Duodenal mucosa (tissue), 2 donors: ENCODE measurements at regions not wholly inside any gene's neighbourhood (a gene's known extent, or its start where the extent isn't known, plus 50 kb on each side); places are given as distances from the start of the nearest gene placed in this dataset.

Experiments used
- H3K27ac ChIP-seq: one replicate; pipeline ENCODE4 v1.7.0; 2013; ENCODE audit warnings: low read depth, low read length
- H3K27me3 ChIP-seq, 2 donors: one replicate each; pipeline ENCODE4 v1.7.0; 2013; ENCODE audit warnings: low read length in 2 of 2, control low read depth in 1 of 2; ENCODE audit not compliant: insufficient read depth in 2 of 2, control insufficient read depth in 1 of 2
- H3K36me3 ChIP-seq, 2 donors: one replicate each; pipeline ENCODE4 v1.7.0; 2013; ENCODE audit warnings: low read length in 2 of 2, control low read depth in 1 of 2; ENCODE audit not compliant: insufficient read depth in 2 of 2, control insufficient read depth in 1 of 2
- H3K4me1 ChIP-seq, 2 donors: one replicate each; pipeline ENCODE4 v1.7.0; 2013; ENCODE audit warnings: low read length in 2 of 2, control low read depth in 1 of 2; ENCODE audit not compliant: insufficient read depth in 2 of 2, control insufficient read depth in 1 of 2
- H3K4me3 ChIP-seq, 2 donors: one replicate each; pipeline ENCODE4 v1.7.0; 2013; ENCODE audit warnings: low read length in 2 of 2, low read depth in 1 of 2
- H3K9ac ChIP-seq, 2 donors: one replicate each; pipeline ENCODE4 v1.7.0; 2013; ENCODE audit warnings: low read length in 2 of 2, low read depth in 1 of 2
- H3K9me3 ChIP-seq, 2 donors: one replicate each; pipeline ENCODE4 v1.7.0; 2013; ENCODE audit warnings: low read length in 2 of 2, control low read depth in 1 of 2; ENCODE audit not compliant: control insufficient read depth in 1 of 2

DNA sequence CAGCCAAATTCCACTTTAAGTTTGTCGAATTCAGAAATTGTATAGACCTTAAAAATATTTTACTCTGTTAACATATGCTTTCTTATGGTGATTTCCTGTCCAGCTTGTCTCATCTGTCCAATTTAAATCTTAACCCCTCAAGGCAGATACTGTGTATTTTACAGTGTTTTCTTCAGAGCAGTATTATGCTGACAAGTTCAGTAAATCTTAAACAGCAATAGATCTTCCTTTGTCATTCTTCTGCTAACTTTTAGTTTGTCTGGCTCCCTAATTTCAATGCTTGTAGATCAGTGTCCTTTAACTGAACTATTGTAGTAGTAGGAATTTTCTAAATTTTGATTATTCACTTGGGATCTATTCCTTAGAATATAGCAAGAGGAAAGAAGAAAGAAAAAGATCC is 52.8 kb upstream of the MEIS1 start:
- Histone ChIP-seq H3K27me3 (peaks cover 0 to 3% of the 10 kb centered on the region in 2 donors), H3K4me3 (no peak overlapping the region), H3K27ac (no peak overlapping the region), H3K9me3 (no peaks in the 10 kb centered on the region), H3K36me3 (no peaks in the 10 kb centered on the region), H3K9ac (no peak overlapping the region), H3K4me1 (no peaks in the 10 kb centered on the region)

DNA sequence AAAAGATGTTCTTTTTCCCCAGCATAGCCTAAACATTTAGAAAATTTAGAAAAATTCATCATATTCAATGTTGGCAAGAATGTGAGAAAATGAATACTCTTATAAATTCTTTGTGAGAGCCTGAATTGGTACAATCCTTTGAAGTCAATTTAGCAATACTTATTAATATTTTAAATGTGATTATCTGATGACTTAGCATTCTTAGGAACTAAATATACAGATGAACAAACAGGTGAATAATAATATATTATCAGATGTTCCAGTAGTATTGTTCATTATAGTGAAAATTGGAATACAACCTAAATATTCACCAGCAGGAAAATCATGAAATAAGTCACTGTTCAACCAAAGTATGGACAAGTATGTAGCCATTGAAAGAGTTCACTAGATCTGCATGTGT is 55.5 kb upstream of the MEIS1 start:
- Histone ChIP-seq H3K9ac (no peak overlapping the region), H3K4me1 (no peaks in the 10 kb centered on the region), H3K4me3 (no peak overlapping the region), H3K36me3 (no peaks in the 10 kb centered on the region), H3K27ac (no peak overlapping the region), H3K9me3 (no peaks in the 10 kb centered on the region), H3K27me3 (peaks cover 0 to 3% of the 10 kb centered on the region in 2 donors)

DNA sequence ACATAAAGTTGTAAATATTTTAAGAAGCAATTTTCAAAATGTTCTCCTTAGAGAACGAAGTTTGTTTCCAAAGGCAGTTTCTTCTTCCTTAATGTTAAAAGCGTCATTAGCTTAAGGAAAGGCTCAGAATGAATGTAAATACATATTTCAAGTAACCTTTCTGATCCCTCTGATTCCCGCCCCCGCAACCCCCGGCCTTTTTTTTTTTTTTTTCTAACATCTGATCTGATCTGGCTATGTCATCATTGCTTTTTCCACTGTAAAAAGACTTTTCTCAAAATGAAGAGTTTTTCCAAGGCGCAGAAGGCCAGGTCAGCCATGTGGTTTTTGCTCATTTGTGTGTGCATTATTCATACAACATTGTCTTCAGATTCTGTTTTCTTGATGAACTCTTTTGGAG is 57.1 kb upstream of the MEIS1 start:
- no peak overlapping the region for H3K4me3 ChIP-seq
- no peaks in the 10 kb centered on the region for H3K4me1 ChIP-seq
- H3K27ac ChIP-seq = no peak overlapping the region
- H3K9ac ChIP-seq = no peak overlapping the region
- H3K27me3 ChIP-seq = peaks cover 0 to 3% of the 10 kb centered on the region in 2 donors
- no peaks in the 10 kb centered on the region for H3K9me3 ChIP-seq
- no peaks in the 10 kb centered on the region for H3K36me3 ChIP-seq

DNA sequence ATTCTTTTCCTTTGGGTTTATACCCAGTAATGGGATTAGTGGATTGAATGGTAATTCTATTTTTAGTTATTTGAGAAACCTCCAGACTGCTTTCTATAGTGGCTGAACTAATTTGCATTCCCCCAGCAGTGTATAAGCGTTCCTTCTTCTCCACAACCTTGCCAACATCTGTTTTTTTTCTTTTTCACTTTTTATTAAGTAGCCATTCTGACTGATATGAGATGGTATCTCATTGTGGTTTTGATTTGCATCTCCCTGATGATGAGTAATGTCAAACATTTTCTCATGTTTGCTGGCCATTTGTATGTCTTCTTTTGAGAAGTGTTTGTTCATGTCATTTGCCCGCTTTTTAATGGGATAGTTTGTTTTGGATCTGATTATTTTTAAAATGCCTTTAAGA is 64.1 kb upstream of the MEIS1 start:
- no peaks in the 10 kb centered on the region for H3K9me3 ChIP-seq
- no peak overlapping the region for H3K9ac ChIP-seq
- H3K4me1 ChIP-seq = no peaks in the 10 kb centered on the region
- no peak overlapping the region for H3K4me3 ChIP-seq
- no peaks in the 10 kb centered on the region for H3K27me3 ChIP-seq
- no peaks in the 10 kb centered on the region for H3K36me3 ChIP-seq
- H3K27ac ChIP-seq = no peak overlapping the region

DNA sequence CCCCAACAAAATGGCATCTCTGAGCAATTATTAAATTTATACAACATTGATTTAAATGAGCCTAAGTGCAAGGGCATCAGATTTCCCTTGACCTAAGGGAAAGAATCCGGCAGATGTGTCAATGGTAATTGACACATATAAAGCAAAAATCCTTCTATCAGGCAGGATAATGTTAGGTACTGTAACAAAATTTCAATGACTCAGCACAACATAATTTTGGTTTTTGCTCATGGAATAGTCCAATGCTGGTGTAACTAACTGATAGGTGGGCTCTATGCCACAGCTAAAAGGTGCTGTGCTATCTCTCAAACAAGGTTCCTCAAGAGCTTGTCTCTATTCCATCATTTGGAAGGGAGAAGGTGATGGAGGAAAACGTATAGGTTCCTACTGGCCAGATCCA is 68.3 kb upstream of the MEIS1 start:
- Histone ChIP-seq H3K27me3 (no peaks in the 10 kb centered on the region), H3K9me3 (no peaks in the 10 kb centered on the region), H3K27ac (no peak overlapping the region), H3K4me1 (no peaks in the 10 kb centered on the region), H3K36me3 (no peaks in the 10 kb centered on the region), H3K4me3 (no peak overlapping the region), H3K9ac (no peak overlapping the region)

DNA sequence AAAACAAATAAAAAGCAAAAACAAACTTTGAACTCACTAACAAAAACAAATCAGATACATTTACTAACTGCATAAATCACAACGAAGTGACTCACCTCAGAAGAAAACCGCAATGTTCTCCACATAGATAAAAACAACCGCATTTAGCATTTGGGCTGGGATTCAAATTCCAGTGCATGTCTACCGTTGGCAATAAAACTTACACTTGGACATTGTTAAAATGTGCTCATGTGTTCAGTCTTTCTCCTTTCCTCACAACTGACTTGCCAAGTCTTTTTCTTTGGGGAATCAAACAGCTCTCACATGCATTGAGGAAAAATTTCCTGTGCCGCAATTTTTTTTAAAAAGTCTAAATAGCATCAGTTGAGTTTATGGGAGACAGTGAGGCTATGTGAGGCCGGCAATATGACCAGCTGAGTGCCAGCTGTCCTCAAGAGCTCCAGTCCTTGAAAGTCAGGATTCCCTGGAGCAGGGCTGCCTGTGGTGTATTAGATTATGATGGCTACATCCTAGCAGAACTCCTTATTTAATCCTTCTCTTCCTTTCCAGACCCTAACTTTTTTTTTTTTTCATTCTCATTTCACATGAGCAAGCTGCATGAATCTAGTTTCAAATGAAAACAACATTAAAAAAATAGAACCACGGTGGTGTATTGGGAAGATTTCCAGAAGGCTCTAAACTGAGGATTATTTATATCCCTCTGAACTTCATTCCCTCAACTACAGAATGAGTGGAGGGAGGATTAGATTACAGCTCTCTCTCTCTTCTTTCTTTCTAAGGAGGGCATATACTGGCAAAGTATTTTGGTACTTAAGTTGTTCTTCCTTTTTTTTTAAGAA is 70.2 kb upstream of the MEIS1 start:
- H3K9me3 ChIP-seq = no peaks in the 10 kb centered on the region
- no peaks in the 10 kb centered on the region for H3K36me3 ChIP-seq
- no peak overlapping the region for H3K9ac ChIP-seq
- H3K4me3 ChIP-seq = no peak overlapping the region
- no peak overlapping the region for H3K27ac ChIP-seq
- H3K4me1 ChIP-seq = no peaks in the 10 kb centered on the region
- no peaks in the 10 kb centered on the region for H3K27me3 ChIP-seq

DNA sequence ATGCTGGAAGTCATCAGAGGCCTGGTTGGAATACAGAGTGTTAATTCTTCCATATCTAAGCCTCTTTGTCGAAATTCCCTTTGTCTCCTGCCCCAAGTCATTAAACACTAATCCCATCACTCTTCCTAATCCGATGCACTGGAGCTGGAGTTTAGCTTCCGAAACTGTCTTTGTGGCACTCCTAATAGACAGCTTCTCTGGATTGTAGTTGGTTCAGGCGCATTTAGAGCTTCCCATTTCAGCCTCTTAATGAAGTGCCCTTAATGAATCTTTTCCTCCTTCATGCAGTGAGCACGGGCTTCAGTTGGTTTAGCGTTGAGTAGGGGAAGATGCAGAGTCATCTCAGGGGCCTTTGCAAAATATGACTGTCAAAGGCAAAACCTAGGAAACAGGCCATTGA is 72.2 kb upstream of the MEIS1 start:
- Histone ChIP-seq H3K4me1 (no peaks in the 10 kb centered on the region), H3K9ac (no peak overlapping the region), H3K4me3 (no peak overlapping the region), H3K36me3 (no peaks in the 10 kb centered on the region), H3K27ac (no peak overlapping the region), H3K27me3 (no peaks in the 10 kb centered on the region), H3K9me3 (no peaks in the 10 kb centered on the region)

DNA sequence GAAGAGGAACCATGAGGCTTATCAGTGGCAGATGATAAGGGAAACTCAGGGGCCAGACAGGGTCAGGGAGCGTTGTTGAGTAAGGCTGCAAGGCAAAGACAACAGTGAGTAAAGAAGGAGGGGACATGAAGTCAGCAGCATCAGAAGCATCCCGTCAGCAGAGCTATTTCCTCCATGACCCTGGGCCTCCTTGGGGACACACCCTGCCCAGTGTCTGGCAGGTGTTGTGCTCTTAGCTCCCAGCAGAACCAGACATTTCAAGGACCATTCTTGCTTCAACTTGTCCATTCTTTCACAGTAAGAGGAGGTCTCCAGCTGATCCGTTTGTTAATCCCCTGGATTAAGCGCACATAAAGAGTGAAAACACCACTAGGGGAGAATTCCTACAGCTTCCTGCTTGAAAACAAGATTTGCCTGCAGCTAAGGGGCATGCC is 88.7 kb upstream of the MEIS1 start:
- Histone ChIP-seq H3K9ac (no peak overlapping the region), H3K36me3 (no peaks in the 10 kb centered on the region), H3K27ac (no peak overlapping the region), H3K4me1 (no peaks in the 10 kb centered on the region), H3K27me3 (no peaks in the 10 kb centered on the region), H3K4me3 (no peak overlapping the region), H3K9me3 (no peaks in the 10 kb centered on the region)

DNA sequence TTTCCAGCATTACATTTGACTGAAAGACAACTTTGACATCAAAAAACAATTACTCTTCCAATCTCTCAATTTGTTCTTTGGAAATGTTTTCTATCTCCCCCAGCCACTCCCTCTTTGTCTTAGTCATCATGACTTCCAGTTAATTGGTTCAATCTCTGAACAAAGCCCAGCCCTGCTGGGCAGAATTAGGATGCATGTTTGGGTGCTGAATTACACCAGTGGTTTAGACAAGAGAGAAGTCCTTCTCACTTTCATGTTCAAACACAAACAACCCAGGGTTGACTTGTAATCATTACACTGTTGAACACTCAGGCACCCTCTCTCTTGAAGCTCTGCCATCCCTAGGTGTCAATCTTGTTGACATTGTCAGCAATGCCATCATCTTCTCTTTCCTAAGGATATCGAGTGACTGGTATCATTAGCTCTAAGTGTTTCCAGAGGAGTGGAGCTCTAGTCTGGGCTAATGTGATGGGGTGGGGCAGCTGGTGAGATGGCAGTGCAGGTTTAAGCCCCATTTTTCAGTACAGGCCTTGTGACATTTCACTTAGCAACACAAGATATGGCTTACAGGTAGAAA is 90.8 kb upstream of the MEIS1 start:
- Histone ChIP-seq H3K27ac (no peak overlapping the region), H3K9me3 (no peaks in the 10 kb centered on the region), H3K9ac (no peak overlapping the region), H3K4me1 (no peaks in the 10 kb centered on the region), H3K27me3 (no peaks in the 10 kb centered on the region), H3K36me3 (no peaks in the 10 kb centered on the region), H3K4me3 (no peak overlapping the region)

DNA sequence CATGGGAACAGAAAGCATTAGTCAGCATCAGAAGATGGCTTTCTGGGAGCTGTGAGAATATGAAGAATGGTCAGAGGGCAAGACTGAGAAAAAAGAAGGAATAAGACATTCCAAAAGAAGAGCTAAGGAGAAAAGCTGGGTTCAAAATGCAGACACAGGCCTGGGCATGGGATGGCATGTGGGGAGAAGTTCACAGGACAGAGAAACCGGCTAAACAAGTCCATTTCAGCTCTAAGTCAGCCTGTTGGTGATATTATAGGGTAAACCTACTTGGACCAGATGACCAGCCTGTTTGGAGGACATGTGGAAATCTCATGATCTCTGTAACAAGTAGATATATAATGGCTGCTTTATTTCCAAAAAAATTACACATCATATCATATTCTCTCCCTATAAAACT is 91.7 kb upstream of the MEIS1 start:
- no peaks in the 10 kb centered on the region for H3K27me3 ChIP-seq
- H3K27ac ChIP-seq = no peak overlapping the region
- no peak overlapping the region for H3K4me3 ChIP-seq
- H3K4me1 ChIP-seq = no peaks in the 10 kb centered on the region
- no peaks in the 10 kb centered on the region for H3K36me3 ChIP-seq
- no peaks in the 10 kb centered on the region for H3K9me3 ChIP-seq
- no peak overlapping the region for H3K9ac ChIP-seq
